ENCODE measurements at regions not wholly inside any gene's neighbourhood (a gene's known extent, or its start where the extent isn't known, plus 50 kb on each side); places are given as distances from the start of the nearest gene placed in this dataset.

- TF ChIP-seq CTCF (conservative IDR thresholded peaks at IDR 0.05; ENCODE audit: low read length) (no peak), EZH2phosphoT487 (IDR thresholded peaks at IDR 0.05; ENCODE audit: borderline replicate concordance, low read depth, low read length) (no peak)
Observed at GRCh38 chr3:153590051-153590450, 428.0 kb downstream of the RAP2B start.
